A549 (cell line): ENCODE measurements at regions not wholly inside any gene's neighbourhood (a gene's known extent, or its start where the extent isn't known, plus 50 kb on each side); places are given as distances from the start of the nearest gene placed in this dataset.

Experiments used
- ATAC-seq, 2 experiments: fragments of 200-7000 bp in 1 of 2; fragments of >200 bp in 1 of 2; cut with Nextera tagmentation in 1 of 2; cut with Tn5 transposase in 1 of 2; 3 replicates each; pipeline versions ENCODE4 v1.8.0 to v1.9.1; 2018 to 2020; ENCODE audit warnings: mild to moderate bottlenecking in 1 of 2, moderate library complexity in 1 of 2
- CTCF ChIA-PET: fragments of 300-600 bp; sonication (Branson Sonifier 250); formaldehyde crosslinking; extraction: SDS; loops from one replicate; lab custom pipeline; 2021; ENCODE audit warnings: antibody characterized with exemption, inconsistent platforms; lab: Yijun Ruan, JAX
- POLR2A ChIA-PET: fragments of 350-600 bp; formaldehyde crosslinking; extraction: SDS; loops from one replicate; lab custom pipeline; 2021; ENCODE audit warnings: antibody characterized with exemption, inconsistent platforms; lab: Yijun Ruan, JAX
- DNase-seq, 2 experiments: peaks; one replicate each; pipeline versions ENCODE4 v3.0.0 to v3.0.0-alpha.2; 2011 to 2016; ENCODE audit warnings: low read depth in 1 of 2, low spot score in 1 of 2
- FAIRE-seq: peaks from 2 replicates; lab custom pipeline; 2011; peaks lifted over from hg19 to GRCh38; lab: Jason Lieb, UNC
- H3K27ac ChIP-seq, 2 experiments: fragments of >200 bp; sonication (Bioruptor Twin); formaldehyde crosslinking; 3 replicates each; pipeline ENCODE4 v1.5.1; 2016 to 2017
- H3K4me1 ChIP-seq: fragments of >200 bp; sonication (Bioruptor Twin); formaldehyde crosslinking; 3 replicates; pipeline ENCODE4 v1.6.1; 2016
- H3K4me2 ChIP-seq: fragments of >200 bp; sonication (Bioruptor Twin); formaldehyde crosslinking; 3 replicates; pipeline ENCODE4 v1.6.1; 2016
- H3K4me3 ChIP-seq: fragments of >200 bp; sonication (Bioruptor Twin); formaldehyde crosslinking; 3 replicates; pipeline ENCODE4 v1.5.1; 2016
- H3K9me3 ChIP-seq: fragments of >200 bp; sonication (Bioruptor Twin); formaldehyde crosslinking; 3 replicates; pipeline ENCODE4 v1.6.1; 2016
- BHLHE40 ChIP-seq: IDR thresholded peaks from 2 replicates; pipeline ENCODE4 v1.6.1; 2012; ENCODE audit warnings: low read depth, low read length, inconsistent platforms
- CBX2 ChIP-seq: fragments of 200-600 bp; sonication (generic); IDR thresholded peaks from 2 replicates; pipeline ENCODE4 v1.6.1; 2016; ENCODE audit warnings: low read depth, mild to moderate bottlenecking, borderline replicate concordance
- CEBPB ChIP-seq, 2 experiments: fragments of >200 bp in 1 of 2; sonication (Bioruptor Twin) in 1 of 2; formaldehyde crosslinking in 1 of 2; IDR thresholded peaks; 2 replicates each; pipeline ENCODE4 v1.6.1; 2012 to 2016
- CHD4 ChIP-seq: fragments of 200-600 bp; sonication (generic); IDR thresholded peaks from 2 replicates; pipeline ENCODE4 v1.6.1; 2016; ENCODE audit warnings: antibody characterized with exemption, mild to moderate bottlenecking, borderline replicate concordance
- EHMT2 ChIP-seq: fragments of 200-600 bp; sonication (generic); IDR thresholded peaks from 2 replicates; pipeline ENCODE4 v1.6.1; 2016; ENCODE audit warnings: antibody characterized with exemption, low read depth, mild to moderate bottlenecking, moderate library complexity
- ELK1 ChIP-seq: fragments of 150-350 bp; IDR thresholded peaks from 2 replicates; pipeline ENCODE4 v1.6.1; 2014; ENCODE audit warnings: low read depth, mild to moderate bottlenecking, low read length
- FOXS1 ChIP-seq: fragments of 250-450 bp; sonication (Bioruptor Pico); IDR thresholded peaks from 2 replicates; pipeline ENCODE4 v1.5.0; 2020; ENCODE audit warnings: mild to moderate bottlenecking, moderate library complexity
- HES2 ChIP-seq: fragments of >200 bp; sonication (Bioruptor Twin); formaldehyde crosslinking; IDR thresholded peaks from 2 replicates; pipeline ENCODE4 v1.6.1; 2016
- HEYL ChIP-seq: fragments of 250-450 bp; sonication (Bioruptor Pico); IDR thresholded peaks from 2 replicates; pipeline ENCODE4 v1.8.0; 2021; ENCODE audit warnings: mild to moderate bottlenecking, moderate library complexity
- JUNB ChIP-seq: fragments of >200 bp; sonication (Bioruptor Twin); formaldehyde crosslinking; IDR thresholded peaks from 2 replicates; pipeline ENCODE4 v1.6.1; 2016
- MAX ChIP-seq: IDR thresholded peaks from 2 replicates; pipeline ENCODE4 v1.6.1; 2012
- MAZ ChIP-seq: fragments of 150-350 bp; IDR thresholded peaks from 2 replicates; pipeline ENCODE4 v1.6.1; 2014; ENCODE audit warnings: antibody characterized with exemption, low read depth, low read length, borderline replicate concordance
- NFE2L2 ChIP-seq: fragments of 150-350 bp; conservative IDR thresholded peaks from 2 replicates; pipeline ENCODE4 v1.6.1; 2014; ENCODE audit warnings: low read length
- NPAS2 ChIP-seq: fragments of 250-450 bp; sonication (Bioruptor Pico); IDR thresholded peaks from 2 replicates; pipeline ENCODE4 v1.8.0; 2022; ENCODE audit warnings: mild to moderate bottlenecking, moderate library complexity, borderline replicate concordance
- NR3C1 ChIP-seq: fragments of >200 bp; sonication (Bioruptor Twin); formaldehyde crosslinking; IDR thresholded peaks from 3 replicates; pipeline ENCODE4 v1.6.1; 2017
- PHF8 ChIP-seq: fragments of 200-600 bp; sonication (generic); IDR thresholded peaks from 2 replicates; pipeline ENCODE4 v1.6.1; 2016; ENCODE audit warnings: low read depth, mild to moderate bottlenecking, antibody characterized with exemption, moderate library complexity, borderline replicate concordance
- POLR2AphosphoS2 ChIP-seq: conservative IDR thresholded peaks from 2 replicates; pipeline ENCODE4 v1.6.1; 2012; ENCODE audit warnings: low read length, improper control_type of control experiment, inconsistent platforms
- RAD21 ChIP-seq, 2 experiments: fragments of >200 bp in 1 of 2; sonication (Bioruptor Twin) in 1 of 2; formaldehyde crosslinking in 1 of 2; IDR thresholded peaks in 1 of 2; conservative IDR thresholded peaks in 1 of 2; 2 replicates in 1 of 2; 3 replicates in 1 of 2; pipeline ENCODE4 v1.6.1; 2012 to 2018; ENCODE audit warnings: inconsistent platforms in 1 of 2
- RARB ChIP-seq: fragments of 250-450 bp; sonication (Bioruptor Pico); IDR thresholded peaks from 2 replicates; pipeline ENCODE4 v1.8.0; 2021; ENCODE audit warnings: mild to moderate bottlenecking, moderate library complexity
- RCOR1 ChIP-seq: fragments of 150-350 bp; IDR thresholded peaks from 2 replicates; pipeline ENCODE4 v1.6.1; 2014; ENCODE audit warnings: antibody characterized with exemption, low read length, low read depth
- RFX5 ChIP-seq: fragments of 450-650 bp; IDR thresholded peaks from 2 replicates; pipeline ENCODE4 v1.7.1; 2014; ENCODE audit warnings: antibody characterized with exemption, mild to moderate bottlenecking, moderate library complexity
- SREBF2 ChIP-seq: fragments of 450-650 bp; IDR thresholded peaks from 2 replicates; pipeline ENCODE4 v1.6.1; 2014; ENCODE audit warnings: mild to moderate bottlenecking, moderate library complexity
- TFCP2L1 ChIP-seq: fragments of 250-450 bp; sonication (Bioruptor Pico); IDR thresholded peaks from 2 replicates; pipeline ENCODE4 v1.5.0; 2021; ENCODE audit warnings: mild to moderate bottlenecking
- TP53 ChIP-seq: fragments of 250-450 bp; sonication (Bioruptor Pico); IDR thresholded peaks from 2 replicates; pipeline ENCODE4 v1.5.0; 2021; ENCODE audit warnings: mild to moderate bottlenecking, moderate library complexity
- ZFP36 ChIP-seq: fragments of 450-650 bp; IDR thresholded peaks from 2 replicates; pipeline ENCODE4 v1.6.1; 2014; ENCODE audit warnings: borderline replicate concordance; ENCODE audit not compliant: partially characterized antibody
- WGBS: methylation state at CpG from one replicate; pipeline ENCODE4 v1.1.6; 2017; ENCODE audit errors: missing lambda C conversion rate; 5-methylcytosine and 5-hydroxymethylcytosine counted together

GRCh38 chr6:163679753-163680152 lies 265.2 kb downstream of the QKI start:
- H3K4me2 ChIP-seq, result no peak overlapping the region
- POLR2A ChIA-PET, result no interaction called here
- H3K27ac ChIP-seq, result no peak overlapping the region
- H3K4me3 ChIP-seq, result no peak overlapping the region
- no peaks in the 10 kb centered on the region for H3K4me1 ChIP-seq
- H3K9me3 ChIP-seq, result no peaks in the 10 kb centered on the region
- CTCF ChIA-PET, result no interaction called here
- DNase-seq, result no peak
- WGBS, result 0% methylated on average over 5 of the region's 5 CpGs
- TF ChIP-seq RCOR1 (no peak), BHLHE40 (no peak), HES2 (no peak), RARB (CRISPR knock-in tag) (no peak), MAZ (no peak), CHD4 (no peak), PHF8 (no peak), NPAS2 (no peak), ELK1 (no peak)
- TF ChIP-seq, all 56 proteins: peak for 0
- ATAC-seq, result no peak
- no peak for FAIRE-seq

GRCh38 chr6:163679012-163679660 lies 264.6 kb downstream of the QKI start:
- no peaks in the 10 kb centered on the region for H3K9me3 ChIP-seq
- WGBS, result 3% methylated on average over 3 of the region's 3 CpGs
- ChIA-PET POLR2A (no interaction called here), CTCF (no interaction called here)
- no peak for FAIRE-seq
- H3K4me1 ChIP-seq, result no peaks in the 10 kb centered on the region
- no peak for DNase-seq
- no peak for TF ChIP-seq ZFP36
- TF ChIP-seq HEYL (CRISPR knock-in tag), result no peak
- no peak for TF ChIP-seq NR3C1
- TF ChIP-seq TFCP2L1, result no peak
- no peak overlapping the region for H3K4me3 ChIP-seq
- H3K4me2 ChIP-seq, result no peak overlapping the region
- ATAC-seq, result no peak
- H3K27ac ChIP-seq, result no peak overlapping the region

- TF ChIP-seq PHF8, result no peak
- TF ChIP-seq POLR2AphosphoS2, result no peak
- no peak for TF ChIP-seq CBX2
- no peak for TF ChIP-seq RAD21 (conservative IDR thresholded peaks at IDR 0.05 in 1 of 2, IDR thresholded peaks at IDR 0.05 in 1 of 2)
- TF ChIP-seq JUNB, result no peak
- TF ChIP-seq CEBPB (IDR thresholded peaks at IDR 0.05), result no peak
- TF ChIP-seq EHMT2, result no peak
- no peak for TF ChIP-seq RFX5
- Histone ChIP-seq H3K27ac (no peak overlapping the region), H3K4me1 (no peaks in the 10 kb centered on the region), H3K4me2 (no peak overlapping the region), H3K4me3 (no peak overlapping the region), H3K9me3 (no peaks in the 10 kb centered on the region)
- no peak for ATAC-seq
- no peak for FAIRE-seq
- CTCF ChIA-PET, result no interaction called here
- no peak for DNase-seq
- POLR2A ChIA-PET, result no interaction called here
Observed at GRCh38 chr6:163675611-163676010, 261.1 kb downstream of the QKI start.

GRCh38 chr6:163672710-163673109 lies 258.2 kb downstream of the QKI start:
- no peak for TF ChIP-seq TP53 (CRISPR knock-in tag)
- no peak for TF ChIP-seq PHF8
- no peak for TF ChIP-seq EHMT2
- TF ChIP-seq NFE2L2, result no peak
- no peak for TF ChIP-seq RCOR1
- TF ChIP-seq SREBF2, result no peak
- TF ChIP-seq FOXS1 (CRISPR knock-in tag), result no peak
- TF ChIP-seq MAX, result no peak
- WGBS, result 33% methylated on average over 3 of the region's 3 CpGs
- ATAC-seq (no peak), FAIRE-seq (no peak), DNase-seq (no peak)
- POLR2A ChIA-PET, result no interaction called here
- no peak overlapping the region for H3K27ac ChIP-seq
- H3K4me1 ChIP-seq, result no peaks in the 10 kb centered on the region
- CTCF ChIA-PET, result no interaction called here
- H3K4me2 ChIP-seq, result no peak overlapping the region
- no peaks in the 10 kb centered on the region for H3K9me3 ChIP-seq
- no peak overlapping the region for H3K4me3 ChIP-seq
